Neural progenitor cell (in vitro differentiated cells): ENCODE measurements at regions not wholly inside any gene's neighbourhood (a gene's known extent, or its start where the extent isn't known, plus 50 kb on each side); places are given as distances from the start of the nearest gene placed in this dataset.
"Not testable (repeated sequence)": the region's sequence is repeated elsewhere in the genome, so short reads cannot be mapped to it uniquely, and the experiment has no call there.

Experiments
- DNase-seq: peaks from one replicate; pipeline ENCODE4 v3.0.0-alpha.2; 2016; ENCODE audit warnings: low spot score
- H2AFZ ChIP-seq: fragments of 200-600 bp; sonication (generic); replicated peaks from 2 replicates; pipeline ENCODE4 v1.6.1; 2016; ENCODE audit warnings: antibody characterized with exemption
- H3F3A ChIP-seq: fragments of 200-600 bp; sonication (generic); 2 replicates; pipeline ENCODE4 v1.6.1; 2016; ENCODE audit warnings: antibody characterized with exemption, low read depth
- H3K27ac ChIP-seq: fragments of 200-600 bp; sonication (generic); 2 replicates; pipeline ENCODE4 v1.5.1; 2016; ENCODE audit warnings: mild to moderate bottlenecking
- H3K27me3 ChIP-seq: fragments of 200-600 bp; sonication (generic); 2 replicates; pipeline ENCODE4 v1.6.1; 2016; ENCODE audit warnings: mild to moderate bottlenecking, moderate library complexity
- H3K36me3 ChIP-seq: fragments of 200-600 bp; sonication (generic); 2 replicates; pipeline ENCODE4 v1.5.1; 2016
- H3K4me1 ChIP-seq: fragments of 200-600 bp; sonication (generic); 2 replicates; pipeline ENCODE4 v1.6.1; 2016; ENCODE audit warnings: mixed run types
- H3K4me2 ChIP-seq: fragments of 200-600 bp; sonication (generic); 2 replicates; pipeline ENCODE4 v1.6.1; 2016
- H3K4me3 ChIP-seq: fragments of 200-600 bp; sonication (generic); 2 replicates; pipeline ENCODE4 v1.5.1; 2016
- H3K79me2 ChIP-seq: fragments of 200-600 bp; sonication (generic); 2 replicates; pipeline ENCODE4 v1.6.1; 2016; ENCODE audit warnings: low read depth
- H3K9ac ChIP-seq: fragments of 200-600 bp; sonication (generic); 2 replicates; pipeline ENCODE4 v1.6.1; 2016
- H3K9me3 ChIP-seq: fragments of 200-600 bp; sonication (generic); 2 replicates; pipeline ENCODE4 v1.5.1; 2016; ENCODE audit warnings: low read depth
- H4K20me1 ChIP-seq: fragments of 200-600 bp; sonication (generic); 2 replicates; pipeline ENCODE4 v1.6.1; 2016; ENCODE audit warnings: low read depth
- H3K27ac Mint-ChIP-seq: 3 replicates; pipeline ENCODE4 v1.8.0; 2021; ENCODE audit warnings: mixed read lengths
- H3K27me3 Mint-ChIP-seq: 2 replicates; pipeline ENCODE4 v1.8.0; 2022; ENCODE audit warnings: low read depth, mild to moderate bottlenecking, inconsistent platforms, moderate library complexity, mixed read lengths; ENCODE audit not compliant: insufficient read depth
- H3K36me3 Mint-ChIP-seq: 3 replicates; pipeline ENCODE4 v1.8.0; 2021; ENCODE audit warnings: mixed read lengths
- H3K4me1 Mint-ChIP-seq: 3 replicates; pipeline ENCODE4 v1.8.0; 2021; ENCODE audit warnings: mixed read lengths
- H3K4me3 Mint-ChIP-seq: 3 replicates; pipeline ENCODE4 v1.8.0; 2021; ENCODE audit warnings: mild to moderate bottlenecking, moderate library complexity, mixed read lengths
- H3K9me3 Mint-ChIP-seq: 3 replicates; pipeline ENCODE4 v1.8.0; 2020; ENCODE audit warnings: mixed read lengths
- EZH2 ChIP-seq: fragments of 200-600 bp; sonication (generic); IDR thresholded peaks from 2 replicates; pipeline ENCODE4 v1.6.1; 2017; ENCODE audit warnings: antibody characterized with exemption, mild to moderate bottlenecking, moderate library complexity
- EZH2phosphoT487 ChIP-seq: fragments of 200-600 bp; sonication (generic); IDR thresholded peaks from 2 replicates; pipeline ENCODE4 v1.6.1; 2017; ENCODE audit warnings: antibody characterized with exemption
- TF ChIP-seq, protein P1 (sequence below): fragments of 200-600 bp; sonication (generic); IDR thresholded peaks from 2 replicates; pipeline ENCODE4 v1.5.1; 2017; ENCODE audit warnings: antibody characterized with exemption, mild to moderate bottlenecking

DNA sequence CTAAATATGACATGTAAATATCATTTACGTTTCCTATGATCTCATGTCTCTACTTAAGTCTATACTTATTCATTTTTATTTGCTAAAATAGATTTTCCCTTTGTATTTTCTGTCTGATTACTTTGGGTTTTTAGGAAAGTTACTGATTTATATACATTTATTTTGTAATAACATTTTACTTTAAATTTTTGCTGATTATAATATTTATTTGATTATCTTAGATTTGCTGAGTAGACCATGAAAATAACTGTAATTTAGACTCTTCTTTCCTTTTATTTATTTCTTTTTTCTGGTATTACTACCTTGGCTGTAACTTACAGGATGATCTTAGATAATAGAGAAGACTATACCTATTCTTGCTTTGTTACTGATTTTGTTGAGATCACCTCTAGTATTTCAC lies 159.9 kb upstream of the POGK start:
- no peak overlapping the region for H2AFZ ChIP-seq
- no peak overlapping the region for H3K4me3 Mint-ChIP-seq
- no peaks in the 10 kb centered on the region for H3K27me3 ChIP-seq
- H3K4me1 Mint-ChIP-seq: no peaks in the 10 kb centered on the region
- H3K27ac Mint-ChIP-seq: no peak overlapping the region
- H3K79me2 ChIP-seq: no peaks in the 10 kb centered on the region
- no peaks in the 10 kb centered on the region for H3K27me3 Mint-ChIP-seq
- no peak overlapping the region for H3K4me2 ChIP-seq
- H3F3A ChIP-seq: no peaks in the 10 kb centered on the region
- H3K36me3 ChIP-seq: no peaks in the 10 kb centered on the region
- H3K4me1 ChIP-seq: no peaks in the 10 kb centered on the region
- no peaks in the 10 kb centered on the region for H3K36me3 Mint-ChIP-seq
- DNase-seq: no peak
- no peak overlapping the region for H3K4me3 ChIP-seq
- H3K9me3 ChIP-seq: no peaks in the 10 kb centered on the region
- H3K9me3 Mint-ChIP-seq: no peaks in the 10 kb centered on the region
- no peaks in the 10 kb centered on the region for H4K20me1 ChIP-seq
- no peak overlapping the region for H3K27ac ChIP-seq
- no peak overlapping the region for H3K9ac ChIP-seq
- TF ChIP-seq EZH2: no peak
- TF ChIP-seq, protein P1, sequence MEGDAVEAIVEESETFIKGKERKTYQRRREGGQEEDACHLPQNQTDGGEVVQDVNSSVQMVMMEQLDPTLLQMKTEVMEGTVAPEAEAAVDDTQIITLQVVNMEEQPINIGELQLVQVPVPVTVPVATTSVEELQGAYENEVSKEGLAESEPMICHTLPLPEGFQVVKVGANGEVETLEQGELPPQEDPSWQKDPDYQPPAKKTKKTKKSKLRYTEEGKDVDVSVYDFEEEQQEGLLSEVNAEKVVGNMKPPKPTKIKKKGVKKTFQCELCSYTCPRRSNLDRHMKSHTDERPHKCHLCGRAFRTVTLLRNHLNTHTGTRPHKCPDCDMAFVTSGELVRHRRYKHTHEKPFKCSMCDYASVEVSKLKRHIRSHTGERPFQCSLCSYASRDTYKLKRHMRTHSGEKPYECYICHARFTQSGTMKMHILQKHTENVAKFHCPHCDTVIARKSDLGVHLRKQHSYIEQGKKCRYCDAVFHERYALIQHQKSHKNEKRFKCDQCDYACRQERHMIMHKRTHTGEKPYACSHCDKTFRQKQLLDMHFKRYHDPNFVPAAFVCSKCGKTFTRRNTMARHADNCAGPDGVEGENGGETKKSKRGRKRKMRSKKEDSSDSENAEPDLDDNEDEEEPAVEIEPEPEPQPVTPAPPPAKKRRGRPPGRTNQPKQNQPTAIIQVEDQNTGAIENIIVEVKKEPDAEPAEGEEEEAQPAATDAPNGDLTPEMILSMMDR: no peak
- TF ChIP-seq EZH2phosphoT487: no peak

- no peak overlapping the region for H3K4me3 Mint-ChIP-seq
- Histone ChIP-seq H3K9ac (no peak overlapping the region), H3K27ac (no peak overlapping the region), H3F3A (no peaks in the 10 kb centered on the region), H3K27me3 (no peaks in the 10 kb centered on the region), H3K4me3 (no peak overlapping the region), H3K36me3 (no peaks in the 10 kb centered on the region), H3K79me2 (no peaks in the 10 kb centered on the region), H3K4me1 (no peaks in the 10 kb centered on the region), H3K4me2 (no peak overlapping the region), H4K20me1 (no peaks in the 10 kb centered on the region), H2AFZ (no peak overlapping the region), H3K9me3 (no peaks in the 10 kb centered on the region)
- no peak for TF ChIP-seq EZH2phosphoT487
- TF ChIP-seq, protein P1: no peak
- TF ChIP-seq EZH2: no peak
- DNase-seq: no peak
- H3K4me1 Mint-ChIP-seq: no peaks in the 10 kb centered on the region
- H3K36me3 Mint-ChIP-seq: no peaks in the 10 kb centered on the region
- H3K9me3 Mint-ChIP-seq: peaks cover 5% of the 10 kb centered on the region
- no peak overlapping the region for H3K27ac Mint-ChIP-seq
- no peaks in the 10 kb centered on the region for H3K27me3 Mint-ChIP-seq
These were observed 156.7 kb upstream of the POGK start for GRCh38 chr1:166682588-166682987.

GRCh38 chr1:166684669-166685068 lies 154.6 kb upstream of the POGK start:
- not testable (repeated sequence) for H3K36me3 Mint-ChIP-seq, H3K9me3 Mint-ChIP-seq, H3K9me3 ChIP-seq, H3F3A ChIP-seq, DNase-seq, H3K4me3 ChIP-seq, H3K4me1 ChIP-seq, H3K36me3 ChIP-seq, H3K27me3 ChIP-seq, H3K79me2 ChIP-seq, H3K4me2 ChIP-seq, H3K4me1 Mint-ChIP-seq, H3K4me3 Mint-ChIP-seq, H2AFZ ChIP-seq, H4K20me1 ChIP-seq, H3K27me3 Mint-ChIP-seq, H3K9ac ChIP-seq, H3K27ac ChIP-seq, H3K27ac Mint-ChIP-seq

- no peak for DNase-seq
- TF ChIP-seq EZH2phosphoT487: no peak
- TF ChIP-seq, protein P1: no peak
- TF ChIP-seq EZH2: no peak
- Histone ChIP-seq H2AFZ (no peak overlapping the region), H3K27ac (no peak overlapping the region), H3K4me3 (no peak overlapping the region), H4K20me1 (no peaks in the 10 kb centered on the region), H3K36me3 (no peaks in the 10 kb centered on the region), H3K79me2 (no peaks in the 10 kb centered on the region), H3K4me1 (no peaks in the 10 kb centered on the region), H3K4me2 (no peak overlapping the region), H3K27me3 (no peaks in the 10 kb centered on the region), H3K9ac (no peak overlapping the region), H3K9me3 (no peaks in the 10 kb centered on the region), H3F3A (no peaks in the 10 kb centered on the region)
- Mint-ChIP-seq H3K36me3 (no peaks in the 10 kb centered on the region), H3K27ac (no peak overlapping the region), H3K9me3 (peaks cover 5% of the 10 kb centered on the region), H3K27me3 (peaks cover 2% of the 10 kb centered on the region), H3K4me3 (no peak overlapping the region), H3K4me1 (no peaks in the 10 kb centered on the region)
These were observed 154.1 kb upstream of the POGK start for GRCh38 chr1:166685200-166685599.

GRCh38 chr1:166685891-166686290 lies 153.4 kb upstream of the POGK start:
- H3K27ac Mint-ChIP-seq, H3K36me3 ChIP-seq, H3F3A ChIP-seq, H3K36me3 Mint-ChIP-seq, DNase-seq, H3K9me3 ChIP-seq, H3K4me3 ChIP-seq, H4K20me1 ChIP-seq, H3K79me2 ChIP-seq, H3K27me3 Mint-ChIP-seq, H3K9me3 Mint-ChIP-seq, H3K4me2 ChIP-seq, H3K27ac ChIP-seq, H3K4me1 Mint-ChIP-seq, H3K4me3 Mint-ChIP-seq, H3K27me3 ChIP-seq, H2AFZ ChIP-seq, H3K4me1 ChIP-seq, H3K9ac ChIP-seq: not testable (repeated sequence)

GRCh38 chr1:166690596-166690995 lies 148.7 kb upstream of the POGK start:
- not testable (repeated sequence) for H3K27me3 ChIP-seq, H3K27me3 Mint-ChIP-seq, H3K9me3 ChIP-seq, DNase-seq, H3K79me2 ChIP-seq, H3K27ac Mint-ChIP-seq, H3K36me3 Mint-ChIP-seq, H3K4me1 Mint-ChIP-seq, H3K27ac ChIP-seq, H3K4me1 ChIP-seq, H4K20me1 ChIP-seq, H3K4me3 ChIP-seq, H2AFZ ChIP-seq, H3K9me3 Mint-ChIP-seq, H3K4me3 Mint-ChIP-seq, H3F3A ChIP-seq, H3K9ac ChIP-seq, H3K4me2 ChIP-seq, H3K36me3 ChIP-seq
